Gastrocnemius medialis (tissue), 4 donors: ENCODE measurements at regions not wholly inside any gene's neighbourhood (a gene's known extent, or its start where the extent isn't known, plus 50 kb on each side); places are given as distances from the start of the nearest gene placed in this dataset.

Experiments used
- POLR2A ChIP-seq, 2 donors: fragments of 450-650 bp; IDR thresholded peaks; one replicate each; pipeline ENCODE4 v1.6.1; 2017; ENCODE audit warnings: antibody characterized with exemption in 2 of 2, mild to moderate bottlenecking in 2 of 2, moderate library complexity in 2 of 2
- TF ChIP-seq, protein P1 (sequence below), 5 experiments: fragments of 450-650 bp in 3 of 5; fragments of 200-600 bp in 2 of 5; sonication (generic) in 2 of 5; IDR thresholded peaks in 4 of 5; conservative IDR thresholded peaks in 1 of 5; 1 replicate in 4 of 5; 2 replicates in 1 of 5; pipeline ENCODE4 v1.5.1; 2016 to 2019; ENCODE audit warnings: antibody characterized with exemption in 5 of 5, mild to moderate bottlenecking in 3 of 5, moderate library complexity in 3 of 5

- TF ChIP-seq, protein P1, sequence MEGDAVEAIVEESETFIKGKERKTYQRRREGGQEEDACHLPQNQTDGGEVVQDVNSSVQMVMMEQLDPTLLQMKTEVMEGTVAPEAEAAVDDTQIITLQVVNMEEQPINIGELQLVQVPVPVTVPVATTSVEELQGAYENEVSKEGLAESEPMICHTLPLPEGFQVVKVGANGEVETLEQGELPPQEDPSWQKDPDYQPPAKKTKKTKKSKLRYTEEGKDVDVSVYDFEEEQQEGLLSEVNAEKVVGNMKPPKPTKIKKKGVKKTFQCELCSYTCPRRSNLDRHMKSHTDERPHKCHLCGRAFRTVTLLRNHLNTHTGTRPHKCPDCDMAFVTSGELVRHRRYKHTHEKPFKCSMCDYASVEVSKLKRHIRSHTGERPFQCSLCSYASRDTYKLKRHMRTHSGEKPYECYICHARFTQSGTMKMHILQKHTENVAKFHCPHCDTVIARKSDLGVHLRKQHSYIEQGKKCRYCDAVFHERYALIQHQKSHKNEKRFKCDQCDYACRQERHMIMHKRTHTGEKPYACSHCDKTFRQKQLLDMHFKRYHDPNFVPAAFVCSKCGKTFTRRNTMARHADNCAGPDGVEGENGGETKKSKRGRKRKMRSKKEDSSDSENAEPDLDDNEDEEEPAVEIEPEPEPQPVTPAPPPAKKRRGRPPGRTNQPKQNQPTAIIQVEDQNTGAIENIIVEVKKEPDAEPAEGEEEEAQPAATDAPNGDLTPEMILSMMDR (IDR thresholded peaks at IDR 0.05 in 4 of 5, conservative IDR thresholded peaks at IDR 0.05 in 1 of 5) = no peak
- TF ChIP-seq POLR2A (IDR thresholded peaks at IDR 0.05) = no peak
Measured at GRCh38 chr15:26029146-26029545, 166.0 kb upstream of the ATP10A start.
